ENCODE measurements at regions not wholly inside any gene's neighbourhood (a gene's known extent, or its start where the extent isn't known, plus 50 kb on each side); places are given as distances from the start of the nearest gene placed in this dataset.

- no peak for DNase-seq (ENCODE audit: low read depth)
These were observed 83.5 kb upstream of the SKOR2 start for GRCh38 chr18:47334966-47335365.

- DNase-seq (ENCODE audit: low read depth): no peak
These were observed 82.6 kb upstream of the SKOR2 start for GRCh38 chr18:47333926-47334635.

DNA sequence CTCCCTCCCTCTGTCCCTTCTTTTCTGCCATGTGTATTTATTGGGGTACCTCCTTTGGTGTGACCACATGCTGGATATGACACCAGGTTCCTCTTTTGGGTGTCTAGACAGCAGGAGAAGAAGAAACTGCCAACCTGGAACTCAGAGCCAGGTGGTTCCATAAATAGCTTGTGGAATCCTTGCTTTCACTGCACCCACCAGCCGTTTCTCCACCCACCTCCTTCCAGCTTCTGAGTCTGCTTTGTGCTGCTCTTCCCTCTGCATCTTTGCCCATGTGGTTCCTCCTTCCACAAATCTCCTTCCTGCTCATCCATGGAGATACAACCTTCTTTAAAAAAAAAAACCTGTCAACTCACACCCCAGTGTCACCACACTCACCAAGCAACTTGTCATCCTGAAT lies 80.2 kb upstream of the SKOR2 start:
- no peak for DNase-seq (ENCODE audit: low read depth)

- no peak for DNase-seq (ENCODE audit: low read depth)
These were observed 79.6 kb upstream of the SKOR2 start for GRCh38 chr18:47331026-47331425.

DNA sequence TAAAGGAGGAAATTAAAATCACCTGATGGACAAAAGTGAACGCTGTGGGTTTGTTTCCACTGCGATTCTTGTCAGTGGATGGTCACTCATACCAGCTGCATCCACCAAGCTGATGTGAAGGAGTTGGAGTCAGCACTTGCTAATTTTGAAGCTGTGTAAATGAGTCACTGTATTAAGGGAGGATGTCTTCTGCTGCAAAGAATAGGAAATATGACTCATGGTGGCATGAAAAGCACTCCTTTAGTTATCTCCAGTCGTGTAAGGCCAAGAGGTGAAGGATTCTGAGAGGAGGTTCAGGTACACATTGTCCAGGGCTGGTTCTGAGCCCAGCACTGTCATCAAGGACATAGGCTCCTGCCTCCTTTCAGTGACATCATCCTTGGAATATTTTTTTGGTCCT lies 71.7 kb upstream of the SKOR2 start:
- no peak for DNase-seq (ENCODE audit: low read depth)

- no peak for DNase-seq (ENCODE audit: low read depth)
These were observed 70.4 kb upstream of the SKOR2 start for GRCh38 chr18:47321815-47322214.

DNA sequence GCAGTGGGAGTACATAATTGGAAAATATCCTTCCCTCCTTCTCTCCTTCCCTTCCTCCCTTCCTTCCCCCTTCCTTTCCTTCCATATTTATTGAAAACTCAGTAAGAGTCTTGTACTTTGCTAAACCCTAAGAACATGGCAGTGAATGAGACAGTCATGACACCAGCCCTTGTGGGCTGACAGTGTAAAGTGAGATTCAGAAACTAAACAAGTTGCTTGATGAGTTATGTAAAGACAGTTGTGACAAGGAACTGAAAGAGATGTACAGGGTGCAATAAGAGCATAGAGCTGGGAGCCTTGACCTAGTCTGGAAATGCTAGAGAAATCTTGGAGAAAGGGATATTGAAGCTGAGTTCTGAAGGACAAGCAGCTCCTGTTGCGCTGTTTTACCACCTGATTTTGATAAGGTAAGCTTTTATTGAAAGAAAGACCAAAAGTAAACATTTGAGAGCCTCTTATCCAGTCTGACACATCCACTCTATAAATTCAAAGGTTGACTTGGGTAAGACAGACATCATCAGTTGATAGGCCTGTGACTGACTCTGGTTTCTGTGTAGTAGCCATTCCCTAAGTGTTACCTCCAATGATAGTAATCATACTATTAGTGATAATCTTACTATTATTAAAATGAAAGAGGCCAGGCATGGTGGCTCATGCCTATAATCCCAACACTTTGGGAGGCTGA lies 66.5 kb upstream of the SKOR2 start:
- no peak for DNase-seq (ENCODE audit: low read depth)

DNA sequence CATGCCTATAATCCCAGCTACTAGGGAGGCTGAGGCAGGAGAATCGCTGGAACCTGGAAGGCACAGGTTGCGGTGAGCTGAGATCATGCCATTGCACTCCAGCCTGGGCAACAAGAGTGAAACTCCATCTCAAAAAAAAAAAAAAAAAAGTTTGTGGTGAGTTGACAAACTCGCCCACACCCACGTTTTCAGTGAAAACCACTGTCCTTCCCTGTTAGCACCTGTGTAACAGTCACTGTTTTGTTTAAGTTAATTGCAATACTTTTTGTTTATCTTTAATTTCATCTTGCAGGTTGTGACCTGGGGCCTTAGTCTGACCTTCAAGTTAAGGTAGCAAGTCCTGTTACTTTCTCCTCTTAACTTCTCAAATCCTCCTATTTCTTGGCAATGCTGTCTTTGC lies 65.5 kb upstream of the SKOR2 start:
- no peak for DNase-seq (ENCODE audit: low read depth)

- no peak for DNase-seq (ENCODE audit: low read depth)
These were observed 62.4 kb upstream of the SKOR2 start for GRCh38 chr18:47313901-47314300.

DNA sequence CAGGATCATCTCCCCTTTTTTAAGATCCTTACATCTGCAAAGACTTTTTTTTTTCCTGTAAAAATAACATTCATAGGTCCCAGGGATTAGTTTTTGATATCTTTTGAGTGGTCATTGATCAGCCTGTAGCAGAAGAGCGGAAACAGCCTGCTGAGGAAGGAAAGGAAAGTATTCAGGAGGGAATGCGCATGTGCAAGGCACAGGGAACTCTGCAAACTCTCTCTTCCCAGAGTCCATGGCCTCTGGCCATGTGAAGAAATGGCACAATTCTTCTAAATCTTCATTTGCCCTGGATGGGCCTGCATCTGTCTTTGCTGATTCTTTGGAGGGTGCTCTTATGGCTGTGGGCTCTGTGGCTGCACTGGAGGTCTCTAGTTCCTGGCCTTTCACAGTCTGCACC lies 60.1 kb upstream of the SKOR2 start:
- no peak for DNase-seq (ENCODE audit: low read depth)
